ENCODE measurements at regions not wholly inside any gene's neighbourhood (a gene's known extent, or its start where the extent isn't known, plus 50 kb on each side); places are given as distances from the start of the nearest gene placed in this dataset.

- no peak overlapping the region for H3K27ac ChIP-seq (ENCODE audit: low read depth, low read length)
- intact Hi-C loops (cut with micrococcal nuclease): no loop called here
Observed at GRCh38 chr2:189952536-189953109, 109.9 kb downstream of the MSTN start.

GRCh38 chr2:189951791-189952535 lies 110.6 kb downstream of the MSTN start:
- H3K9me3 ChIP-seq (ENCODE audit: control insufficient read depth in 1 of 2, insufficient read depth in 1 of 2, low read depth in 1 of 2, low read length in 2 of 2): no peaks in the 10 kb centered on the region
- H3K9me2 ChIP-seq (ENCODE audit: insufficient read depth): no peaks in the 10 kb centered on the region
- no peaks in the 10 kb centered on the region for H3K27me3 ChIP-seq (ENCODE audit: insufficient read depth, low read length)
- no peak overlapping the region for H3K27ac ChIP-seq (ENCODE audit: low read depth, low read length)
- H3K36me3 ChIP-seq (ENCODE audit: control insufficient read depth in 1 of 2, insufficient read depth in 2 of 2, low read length in 2 of 2): no peaks in the 10 kb centered on the region
- H3K9ac ChIP-seq (ENCODE audit: low read length): no peak overlapping the region
- TF ChIP-seq SIN3A (IDR thresholded peaks at IDR 0.05; ENCODE audit: low read depth) (no peak), TCF7L2 (IDR thresholded peaks at IDR 0.05; ENCODE audit: borderline replicate concordance, extremely low read depth, insufficient read depth, insufficient read length) (no peak), SRF (IDR thresholded peaks at IDR 0.05; ENCODE audit: low read depth) (no peak), EZH2 (IDR thresholded peaks at IDR 0.05) (no peak), JUND (IDR thresholded peaks at IDR 0.05) (no peak), POLR2A (IDR thresholded peaks at IDR 0.05; ENCODE audit: borderline replicate concordance, extremely low read depth, insufficient read depth, insufficient read length) (no peak), ATF3 (IDR thresholded peaks at IDR 0.05) (no peak), FOSL1 (IDR thresholded peaks at IDR 0.05; ENCODE audit: low read depth) (no peak), EZH2phosphoT487 (IDR thresholded peaks at IDR 0.05; ENCODE audit: borderline replicate concordance) (no peak), ELF1 (IDR thresholded peaks at IDR 0.05; ENCODE audit: borderline replicate concordance, low read depth) (no peak), POLR2AphosphoS5 (IDR thresholded peaks at IDR 0.05; ENCODE audit: low read depth, low read length) (no peak)
- H3K4me3 ChIP-seq (replicated peaks in 1 of 2; ENCODE audit: low read depth in 1 of 2, low read length in 2 of 2): no peak overlapping the region
- H4K20me1 ChIP-seq (ENCODE audit: insufficient read depth): no peaks in the 10 kb centered on the region
- DNase-seq (ENCODE audit: low read depth, low spot score) (no peak), ATAC-seq (no peak)
- H3K4me1 ChIP-seq (ENCODE audit: control insufficient read depth in 1 of 2, insufficient read depth in 2 of 2, low read length in 2 of 2): no peaks in the 10 kb centered on the region
- CTCF ChIA-PET: no interaction called here
- POLR2A ChIA-PET: no interaction called here
- intact Hi-C loops (cut with micrococcal nuclease): no loop called here
- BruUV-seq (replicated peaks): no TSS peak
- RAD21 ChIA-PET (ENCODE audit: low non-redundant PET in 1 of 2, low total read pairs in 2 of 2, uncharacterized antibody in 2 of 2, unreplicated experiment in 2 of 2): no interaction called here
- H3K4me2 ChIP-seq (ENCODE audit: low read length): no peak overlapping the region
- no peak overlapping the region for H2AFZ ChIP-seq (ENCODE audit: low read depth, low read length, poor library complexity, severe bottlenecking)
- no peaks in the 10 kb centered on the region for H3K79me2 ChIP-seq (ENCODE audit: insufficient read depth, low read length)

More at GRCh38 chr2:189952536-189953109, 109.9 kb downstream of the MSTN start:
- ChIA-PET POLR2A (no interaction called here), RAD21 (ENCODE audit: low non-redundant PET in 1 of 2, low total read pairs in 2 of 2, uncharacterized antibody in 2 of 2, unreplicated experiment in 2 of 2) (no interaction called here), CTCF (no interaction called here)
- BruUV-seq (replicated peaks): no TSS peak
- ATAC-seq: no peak
- DNase-seq (ENCODE audit: low read depth, low spot score): no peak
- H3K9me3 ChIP-seq (ENCODE audit: control insufficient read depth in 1 of 2, insufficient read depth in 1 of 2, low read depth in 1 of 2, low read length in 2 of 2): no peaks in the 10 kb centered on the region
- no peak overlapping the region for H2AFZ ChIP-seq (ENCODE audit: low read depth, low read length, poor library complexity, severe bottlenecking)
- H4K20me1 ChIP-seq (ENCODE audit: insufficient read depth): no peaks in the 10 kb centered on the region
- H3K27me3 ChIP-seq (ENCODE audit: insufficient read depth, low read length): no peaks in the 10 kb centered on the region
- TF ChIP-seq SIN3A (IDR thresholded peaks at IDR 0.05; ENCODE audit: low read depth) (no peak), CBX3 (IDR thresholded peaks at IDR 0.05; ENCODE audit: low read depth) (no peak), RAD21 (IDR thresholded peaks at IDR 0.05; ENCODE audit: low read depth) (no peak)
- TF ChIP-seq, protein P1, sequence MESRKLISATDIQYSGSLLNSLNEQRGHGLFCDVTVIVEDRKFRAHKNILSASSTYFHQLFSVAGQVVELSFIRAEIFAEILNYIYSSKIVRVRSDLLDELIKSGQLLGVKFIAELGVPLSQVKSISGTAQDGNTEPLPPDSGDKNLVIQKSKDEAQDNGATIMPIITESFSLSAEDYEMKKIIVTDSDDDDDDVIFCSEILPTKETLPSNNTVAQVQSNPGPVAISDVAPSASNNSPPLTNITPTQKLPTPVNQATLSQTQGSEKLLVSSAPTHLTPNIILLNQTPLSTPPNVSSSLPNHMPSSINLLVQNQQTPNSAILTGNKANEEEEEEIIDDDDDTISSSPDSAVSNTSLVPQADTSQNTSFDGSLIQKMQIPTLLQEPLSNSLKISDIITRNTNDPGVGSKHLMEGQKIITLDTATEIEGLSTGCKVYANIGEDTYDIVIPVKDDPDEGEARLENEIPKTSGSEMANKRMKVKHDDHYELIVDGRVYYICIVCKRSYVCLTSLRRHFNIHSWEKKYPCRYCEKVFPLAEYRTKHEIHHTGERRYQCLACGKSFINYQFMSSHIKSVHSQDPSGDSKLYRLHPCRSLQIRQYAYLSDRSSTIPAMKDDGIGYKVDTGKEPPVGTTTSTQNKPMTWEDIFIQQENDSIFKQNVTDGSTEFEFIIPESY (IDR thresholded peaks at IDR 0.05; ENCODE audit: extremely low read depth, insufficient replicate concordance, low read length): no peak
- no peak overlapping the region for H3K4me2 ChIP-seq (ENCODE audit: low read length)
- H3K4me1 ChIP-seq (ENCODE audit: control insufficient read depth in 1 of 2, insufficient read depth in 2 of 2, low read length in 2 of 2): no peaks in the 10 kb centered on the region
- H3K36me3 ChIP-seq (ENCODE audit: control insufficient read depth in 1 of 2, insufficient read depth in 2 of 2, low read length in 2 of 2): no peaks in the 10 kb centered on the region
- no peak overlapping the region for H3K4me3 ChIP-seq (replicated peaks in 1 of 2; ENCODE audit: low read depth in 1 of 2, low read length in 2 of 2)
- H3K79me2 ChIP-seq (ENCODE audit: insufficient read depth, low read length): no peaks in the 10 kb centered on the region
- no peak overlapping the region for H3K9ac ChIP-seq (ENCODE audit: low read length)
- no peaks in the 10 kb centered on the region for H3K9me2 ChIP-seq (ENCODE audit: insufficient read depth)

All from HCT116 (cell line).